HG02870 (cell line): ENCODE measurements at regions not wholly inside any gene's neighbourhood (a gene's known extent, or its start where the extent isn't known, plus 50 kb on each side); places are given as distances from the start of the nearest gene placed in this dataset.
"Not testable (repeated sequence)": the region's sequence is repeated elsewhere in the genome, so short reads cannot be mapped to it uniquely, and the experiment has no call there.

Experiments
- ATAC-seq: cut with Tn5 transposase; IDR thresholded peaks from one replicate; pipeline ENCODE4 v1.9.1; 2021; ENCODE audit warnings: mild to moderate bottlenecking, moderate library complexity; ENCODE audit not compliant: unreplicated experiment

DNA sequence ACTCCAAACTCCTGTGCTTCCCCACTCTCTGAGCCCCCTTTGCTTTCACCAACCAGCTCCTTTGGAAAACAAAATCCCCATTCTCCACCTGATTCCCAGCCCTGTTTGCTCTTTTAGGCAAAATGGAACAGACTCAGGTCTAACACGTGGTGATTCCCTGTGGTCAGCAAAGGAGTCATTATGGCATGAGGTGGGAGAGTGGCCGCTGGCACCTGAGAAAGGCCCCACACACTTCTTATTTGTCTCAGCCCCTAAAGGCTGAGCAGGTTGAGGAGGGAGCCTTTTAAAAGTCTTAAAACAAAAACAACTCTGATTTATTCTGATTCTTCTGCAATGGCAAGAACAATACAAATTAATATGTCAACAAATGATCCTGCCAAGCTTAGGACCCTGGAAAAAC, 401.2 kb downstream of the TNS1 start:
- ATAC-seq = no peak

DNA sequence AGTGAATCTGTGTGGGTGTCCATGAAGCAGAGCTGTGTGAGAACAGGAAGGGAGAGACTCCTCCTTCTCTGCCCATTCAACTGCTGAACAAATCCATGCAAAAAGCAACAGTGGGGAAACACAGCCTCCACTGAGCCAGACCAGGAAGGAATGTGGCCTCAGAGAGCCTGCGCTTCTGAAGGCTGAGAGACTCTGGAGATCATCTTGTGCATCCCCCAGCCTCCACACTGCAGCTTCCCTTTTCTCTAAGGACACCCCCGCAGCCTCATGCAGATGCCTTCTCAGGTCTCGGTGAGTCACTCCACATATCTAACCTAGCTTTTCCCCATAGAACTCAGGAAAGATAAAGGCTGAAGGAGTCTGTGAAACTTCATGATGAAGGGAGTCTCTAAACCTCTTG, 402.9 kb downstream of the TNS1 start:
- ATAC-seq = no peak

DNA sequence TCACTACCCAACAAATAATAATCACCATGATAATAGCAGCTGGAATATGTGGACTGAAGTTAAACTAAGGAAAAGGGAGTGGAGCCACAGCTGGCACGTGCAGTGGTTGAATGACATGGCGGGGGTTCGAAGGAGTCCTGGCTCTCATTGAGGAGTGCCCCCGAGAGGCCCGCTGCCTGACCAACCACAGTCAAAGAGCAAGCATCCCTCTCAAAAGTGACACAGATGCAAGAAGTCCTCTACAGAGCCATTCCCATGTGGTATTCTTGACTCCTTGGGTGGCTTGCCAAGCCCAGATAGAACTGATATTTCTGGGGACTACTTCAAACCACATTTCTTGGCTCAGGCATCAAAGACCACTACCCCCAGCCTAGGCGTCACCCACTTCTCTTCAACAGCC, 405.1 kb downstream of the TNS1 start:
- ATAC-seq = no peak

DNA sequence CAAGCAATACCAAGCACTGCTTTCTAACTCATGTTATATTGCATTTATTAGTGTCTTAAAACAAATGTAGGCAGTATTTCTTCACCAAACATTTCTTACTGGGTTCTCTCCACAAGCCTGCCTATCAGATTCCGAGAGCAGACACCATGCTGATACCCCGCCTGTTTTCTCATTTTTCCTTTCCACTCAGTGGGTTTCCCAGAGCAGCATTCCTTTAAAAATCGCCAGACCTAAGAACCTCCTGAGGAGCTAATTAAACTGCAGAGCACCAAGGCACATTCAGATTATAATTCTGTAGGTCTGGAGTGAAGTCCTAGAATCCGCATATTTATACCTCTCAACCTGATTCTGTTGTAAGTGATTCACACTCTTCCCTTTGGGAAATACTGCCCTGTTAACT, 405.6 kb downstream of the TNS1 start:
- no peak for ATAC-seq

DNA sequence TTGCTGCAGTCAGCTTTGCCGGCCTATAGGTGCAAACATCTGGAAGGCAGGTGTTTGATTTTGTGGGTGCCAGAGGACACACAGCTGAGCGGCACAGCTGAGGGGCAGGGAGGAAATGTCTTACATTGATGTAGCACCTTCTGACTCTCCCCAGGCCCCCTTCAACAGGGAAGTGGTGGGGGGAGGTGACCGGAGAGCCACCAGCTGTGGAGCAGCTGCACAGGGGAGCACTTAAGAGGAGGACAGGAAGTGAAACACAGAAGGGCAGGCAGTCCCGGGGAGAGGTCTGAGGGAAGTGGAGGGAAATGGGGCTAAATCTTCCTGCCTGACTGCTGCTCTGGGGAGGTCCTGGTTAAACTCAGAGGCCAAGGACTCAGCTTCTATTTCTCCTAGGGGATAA, 409.1 kb downstream of the TNS1 start:
- ATAC-seq = peak; percentile 47

DNA sequence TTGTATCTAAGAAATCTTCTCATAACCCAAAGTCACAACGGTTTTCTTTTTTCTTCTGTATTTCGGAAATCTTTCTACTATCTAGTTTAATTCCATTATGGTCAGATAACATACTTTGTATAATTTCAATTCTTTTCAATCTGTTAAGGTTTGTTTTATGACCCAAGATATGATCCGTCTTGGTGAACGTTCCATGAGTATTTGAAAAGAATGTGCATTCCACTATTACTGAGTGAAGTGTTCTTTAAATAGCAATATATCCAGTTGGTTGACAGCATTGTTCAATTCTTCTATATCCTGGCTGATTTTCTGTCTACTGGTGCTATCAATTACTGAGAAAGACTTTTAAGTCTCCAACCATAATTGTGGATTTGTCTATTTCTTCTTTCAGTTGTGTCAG, 414.5 kb downstream of the TNS1 start:
- no peak for ATAC-seq

DNA sequence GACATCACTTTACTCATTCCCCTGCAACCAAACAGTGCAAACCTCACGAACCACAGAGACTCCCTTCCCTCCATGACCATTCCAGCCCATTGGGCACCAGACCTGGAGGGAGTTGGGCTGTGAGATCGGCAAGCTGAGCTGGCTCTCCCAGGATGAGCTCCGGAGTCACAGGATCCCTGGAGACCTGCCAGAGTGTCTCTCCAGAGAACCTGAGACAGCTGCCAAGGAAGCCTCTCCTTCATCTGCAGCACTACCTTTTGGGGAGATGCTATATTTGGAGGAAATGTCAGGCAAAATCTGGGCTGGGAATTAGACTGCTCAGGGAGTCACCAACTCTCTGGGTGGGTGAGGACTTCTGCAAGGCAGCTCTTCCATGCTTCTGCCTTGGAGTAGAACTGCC, 417.4 kb downstream of the TNS1 start:
- no peak for ATAC-seq

DNA sequence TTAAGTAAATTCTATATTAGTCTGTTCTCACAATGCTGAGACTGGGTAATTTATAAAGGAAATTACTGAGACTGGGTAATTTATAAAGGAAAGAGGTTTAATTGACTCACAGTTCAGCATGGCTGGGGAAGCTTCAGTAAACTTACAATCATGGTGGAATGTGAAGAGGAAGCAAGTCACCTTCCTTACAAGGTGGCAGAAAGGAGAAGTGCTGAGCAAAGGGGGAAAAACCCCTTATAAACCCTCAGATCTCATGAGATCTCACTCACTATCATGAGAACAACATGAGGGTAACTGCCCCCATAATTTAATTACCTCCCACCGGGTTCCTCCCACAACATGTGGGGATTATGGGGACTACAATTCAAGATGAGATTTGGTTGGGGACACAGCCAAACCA, 422.4 kb downstream of the TNS1 start:
- not testable (repeated sequence) for ATAC-seq

DNA sequence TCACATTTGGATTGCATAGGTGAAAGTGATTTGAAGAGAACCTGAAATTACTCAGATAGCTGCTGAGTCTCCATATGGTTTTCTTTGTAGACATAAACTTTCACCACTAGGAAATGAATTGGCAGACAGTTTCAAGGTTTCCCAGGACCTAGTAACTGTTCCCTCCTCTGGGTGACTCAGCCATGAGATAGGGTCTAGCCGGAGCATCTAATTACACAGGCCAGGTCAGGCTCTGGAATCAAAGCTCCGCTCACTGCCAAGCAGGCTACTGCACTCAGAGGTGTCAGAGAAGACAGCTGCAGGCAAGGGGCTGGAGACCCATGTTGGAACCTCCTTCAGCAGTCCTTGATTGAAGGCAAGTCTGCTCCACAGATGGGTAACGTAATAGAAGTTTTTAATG, 429.2 kb downstream of the TNS1 start:
- ATAC-seq = no peak

DNA sequence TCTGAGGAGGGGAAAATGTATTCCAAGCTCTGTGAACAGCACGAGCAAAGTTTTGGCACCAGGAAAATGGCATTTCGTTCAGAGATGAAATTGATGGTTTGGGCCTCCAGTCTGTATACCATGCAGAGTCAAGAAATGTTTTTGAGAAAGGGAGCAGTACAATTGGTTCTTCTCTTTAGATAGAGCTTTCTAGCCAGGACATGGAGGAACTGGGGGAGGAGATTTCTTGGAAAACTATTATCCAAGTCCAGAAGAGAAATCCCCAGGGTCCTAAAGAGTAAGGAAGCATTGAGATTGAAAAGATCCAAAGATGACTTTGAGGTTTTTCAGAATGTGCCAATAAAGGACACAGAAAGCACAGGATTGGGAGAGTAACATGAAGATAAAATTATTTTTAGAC, 432.4 kb downstream of the TNS1 start:
- ATAC-seq = no peak

DNA sequence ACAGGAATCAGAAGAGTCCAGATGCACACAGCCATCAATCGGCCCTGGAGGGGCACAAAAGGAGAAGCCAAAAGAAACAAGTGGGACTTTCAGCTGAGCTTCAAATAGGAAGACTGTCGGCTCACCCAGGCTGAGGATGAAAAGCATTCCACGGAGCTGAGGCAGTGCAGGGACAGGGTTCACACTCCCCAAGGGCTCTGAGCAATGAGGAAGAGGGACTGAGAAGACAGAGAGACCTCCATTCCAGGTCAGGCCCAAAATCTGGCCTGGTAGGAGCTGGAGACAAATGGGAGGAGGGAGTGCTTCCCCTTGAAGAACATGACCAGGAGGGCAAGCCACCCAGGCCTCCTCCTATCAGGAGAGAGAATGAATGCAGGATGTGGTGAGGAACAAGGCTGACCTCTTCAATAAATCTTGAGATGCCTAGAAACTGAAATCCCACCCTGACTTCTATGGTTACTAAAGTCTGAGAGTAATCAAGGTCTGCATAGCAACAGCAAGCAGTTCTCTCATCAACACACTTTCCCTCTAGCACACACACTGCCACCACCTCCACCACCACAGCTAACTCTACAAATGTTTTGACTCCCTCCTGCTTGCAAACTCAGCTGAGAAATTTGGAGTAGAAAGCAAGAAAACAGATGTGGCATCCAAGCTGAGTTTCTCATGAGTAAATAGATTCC, 434.4 kb downstream of the TNS1 start:
- no peak for ATAC-seq

DNA sequence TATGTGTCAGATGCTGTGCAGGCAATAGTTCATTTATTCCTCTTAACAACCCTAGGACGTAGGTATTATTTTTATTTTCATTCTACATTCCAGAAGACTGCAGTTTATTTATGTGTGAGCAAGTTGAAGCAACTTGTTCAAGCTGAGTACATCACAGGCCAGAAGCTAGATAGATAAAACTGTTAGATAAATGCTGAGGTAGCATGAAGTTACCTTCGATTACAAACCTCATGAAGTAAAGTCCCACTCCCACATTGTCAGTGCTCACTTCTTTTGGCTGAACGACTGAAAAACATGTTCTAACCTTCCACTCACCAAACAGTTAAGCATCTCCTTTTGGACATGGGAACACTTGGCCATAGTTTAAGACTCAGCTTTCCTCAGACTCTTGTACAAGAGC, 439.2 kb downstream of the TNS1 start:
- no peak for ATAC-seq

DNA sequence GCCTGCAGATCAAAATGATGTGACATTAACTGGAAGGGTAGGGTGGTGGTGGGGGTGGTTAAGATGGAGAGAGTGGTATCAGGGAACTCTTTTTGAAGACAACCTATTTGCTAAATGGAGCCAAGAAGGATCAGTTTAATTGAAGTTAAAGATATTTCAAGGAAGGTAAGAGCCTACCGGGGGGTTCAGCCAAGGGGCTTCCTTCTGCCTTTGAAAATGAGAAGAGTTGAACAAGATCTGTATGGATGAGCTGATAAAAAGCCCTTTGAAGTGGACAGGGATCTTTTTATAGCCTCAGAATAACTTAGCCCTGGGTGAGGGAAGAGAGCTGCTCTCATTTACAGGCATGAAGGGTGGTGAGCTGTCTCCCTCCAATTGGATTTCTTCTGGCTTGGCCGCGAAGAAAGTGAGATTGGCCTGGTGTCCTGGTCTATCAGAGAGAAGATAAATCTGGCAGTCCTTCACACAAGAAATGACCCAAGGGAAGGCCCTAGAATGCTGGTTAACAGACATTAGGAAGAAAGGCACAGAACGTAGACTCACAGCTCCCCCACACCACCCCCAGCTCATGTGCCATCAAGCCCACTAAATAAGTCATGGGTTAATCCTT, 439.8 kb downstream of the TNS1 start:
- ATAC-seq = no peak

DNA sequence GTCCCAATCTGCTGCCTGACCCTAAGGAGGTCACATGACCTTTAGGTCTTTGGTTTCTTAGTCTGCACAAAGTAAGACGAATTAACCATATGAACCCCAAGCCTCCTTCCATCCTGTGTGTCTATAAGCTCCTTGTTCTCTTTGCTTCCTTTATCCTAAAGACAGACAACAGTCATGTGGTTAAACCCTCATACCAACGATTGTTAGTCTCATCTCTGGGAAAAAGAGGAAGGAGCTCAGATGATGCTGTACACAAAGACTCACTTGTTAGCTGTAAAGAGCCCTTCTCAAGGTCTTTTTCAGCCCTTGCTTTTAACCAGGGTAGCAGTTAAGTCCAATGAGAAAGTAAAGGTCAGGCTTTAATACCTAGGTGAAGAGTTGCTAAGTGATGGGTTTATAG, 443.7 kb downstream of the TNS1 start:
- no peak for ATAC-seq

DNA sequence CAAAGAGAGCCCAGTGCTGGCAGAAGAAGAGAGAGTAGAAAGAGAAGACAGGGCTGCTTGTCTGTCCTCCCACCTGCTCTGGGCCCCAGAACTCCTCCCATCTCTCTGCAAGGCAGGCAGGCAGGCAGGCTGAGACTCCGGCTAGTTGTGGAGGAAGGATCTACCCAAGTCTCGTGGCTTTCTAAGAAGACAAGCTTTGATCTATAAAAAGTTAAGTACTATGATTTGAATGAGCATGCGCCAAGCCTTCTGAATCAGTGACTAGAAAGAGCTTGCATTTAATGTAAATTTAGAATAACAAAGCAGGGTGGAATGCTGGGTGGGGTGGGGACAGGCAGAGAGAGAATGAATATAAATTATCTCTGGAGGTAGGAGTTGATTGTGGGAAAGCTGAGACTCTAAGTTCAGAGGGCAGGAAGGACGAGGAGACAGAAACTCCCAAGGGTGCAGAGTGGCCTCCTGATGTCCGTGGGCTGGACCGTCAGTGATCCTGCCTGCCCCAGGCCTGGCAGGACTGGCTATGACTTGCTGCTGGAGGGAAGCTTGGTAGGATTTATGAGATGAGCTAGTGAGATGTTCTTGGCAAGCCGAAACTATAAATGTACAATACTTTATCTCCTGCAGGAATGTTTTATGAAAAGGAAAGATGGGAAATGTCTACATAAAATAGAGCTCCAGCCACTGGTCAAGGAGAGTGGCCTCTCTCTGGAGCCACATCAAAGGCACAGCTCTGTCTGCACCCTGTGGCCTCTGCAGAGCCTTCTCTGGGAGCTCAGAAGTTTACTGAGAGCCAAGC, 447.5 kb downstream of the TNS1 start:
- no peak for ATAC-seq

DNA sequence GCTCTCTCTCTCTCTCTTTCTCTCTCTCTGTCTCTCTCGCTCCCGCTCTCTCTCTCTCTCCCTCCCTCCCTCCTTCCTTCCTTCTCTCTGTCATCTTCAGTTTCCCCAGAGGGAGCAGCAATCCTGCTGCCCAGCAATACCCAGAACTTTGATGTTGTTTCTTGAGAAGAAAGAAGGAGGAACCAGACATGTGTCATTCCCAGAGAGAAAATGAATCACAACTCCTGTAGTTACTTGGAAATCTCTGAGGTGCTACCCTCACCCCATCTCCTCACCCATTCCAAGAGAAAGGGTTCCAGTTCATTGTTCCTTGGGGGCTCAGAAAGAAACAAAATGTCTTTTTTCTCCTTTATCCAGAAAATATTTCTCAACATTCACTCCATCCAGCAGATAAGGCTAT, 449.1 kb downstream of the TNS1 start:
- ATAC-seq = no peak

DNA sequence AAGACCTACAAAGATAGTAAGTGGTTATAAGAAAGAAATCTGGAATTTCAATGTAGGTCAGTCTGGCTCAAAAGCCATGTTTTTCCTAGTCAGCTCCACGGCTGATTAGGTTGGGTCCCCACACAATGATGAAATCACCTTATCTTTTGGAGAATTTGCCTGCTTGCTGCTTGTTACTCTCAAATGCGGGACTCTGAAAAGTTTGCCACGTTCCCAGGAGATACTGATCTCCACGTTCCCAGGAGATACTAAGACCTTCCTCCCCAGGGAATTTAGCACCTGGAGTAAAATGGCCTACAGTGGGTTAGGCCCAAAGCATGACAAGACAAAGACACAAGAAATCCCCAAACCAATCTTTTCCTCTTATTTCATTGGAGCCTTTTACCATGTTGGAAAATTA, 449.6 kb downstream of the TNS1 start:
- ATAC-seq = no peak

DNA sequence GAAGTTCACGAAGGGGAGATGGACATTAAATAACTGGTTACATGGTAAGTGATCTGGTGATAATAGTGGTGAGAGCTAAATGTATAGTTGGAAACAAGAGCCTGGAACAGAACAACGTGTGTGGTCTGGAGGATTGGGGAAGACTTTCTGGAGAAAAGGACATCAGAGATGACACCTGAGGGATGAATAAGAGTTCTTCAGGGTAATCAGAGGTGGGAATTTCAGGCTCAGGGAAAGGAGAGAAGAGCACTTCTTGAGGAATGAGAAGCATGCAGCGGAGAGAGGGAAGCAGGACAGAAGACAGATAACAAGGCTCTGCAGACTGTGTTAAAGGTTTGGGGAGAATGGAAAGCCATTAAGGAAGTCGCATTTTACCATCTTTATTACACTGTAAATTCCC, 450.7 kb downstream of the TNS1 start:
- ATAC-seq = no peak

DNA sequence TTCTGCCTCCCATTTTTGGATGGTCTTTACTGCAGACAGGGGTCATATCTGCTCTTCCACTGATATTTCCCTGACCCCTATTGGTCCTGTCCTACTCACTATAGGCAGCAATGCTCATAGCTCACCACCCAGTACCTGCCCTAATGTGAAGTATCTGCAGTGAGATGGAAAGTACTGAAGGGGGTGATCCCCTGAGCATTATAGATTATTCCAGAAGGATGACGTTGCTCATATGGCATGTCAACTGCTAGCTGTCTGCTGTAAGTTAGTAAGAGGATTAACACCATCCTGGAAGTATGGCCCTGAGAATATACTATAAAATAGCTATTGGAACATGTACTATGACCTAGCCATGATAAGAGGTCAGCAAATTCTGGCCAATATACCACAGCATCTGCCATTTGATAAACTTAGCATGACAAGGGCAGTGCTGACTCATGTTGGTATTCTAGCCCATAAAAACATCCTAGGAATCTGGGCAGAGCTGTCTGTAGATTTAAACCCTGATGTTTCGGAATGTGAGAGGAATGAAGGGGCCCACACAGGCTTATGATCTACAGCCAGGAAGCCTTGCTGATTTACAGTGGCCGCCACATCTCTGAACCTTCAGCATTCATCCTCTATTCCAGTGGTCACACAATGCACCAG, 451.4 kb downstream of the TNS1 start:
- no peak for ATAC-seq

DNA sequence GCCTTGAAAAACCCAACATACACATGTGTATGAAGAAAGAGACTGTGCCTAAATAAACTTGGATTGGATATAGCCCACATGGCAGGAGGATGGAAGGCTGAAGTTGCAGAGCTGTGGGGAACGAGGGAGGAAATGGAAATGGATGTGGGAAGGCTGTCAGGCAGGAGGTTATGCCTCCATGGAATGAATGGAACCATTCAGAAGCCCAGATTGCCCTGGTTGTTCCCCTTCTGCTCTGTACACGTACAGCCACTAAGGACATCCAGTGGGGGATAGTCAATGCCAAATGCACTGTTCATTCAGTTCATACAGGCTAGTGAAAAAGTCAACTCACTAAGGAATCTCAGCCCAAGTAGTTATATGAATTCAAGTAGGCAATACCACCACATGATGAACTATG, 463.7 kb downstream of the TNS1 start:
- no peak for ATAC-seq

DNA sequence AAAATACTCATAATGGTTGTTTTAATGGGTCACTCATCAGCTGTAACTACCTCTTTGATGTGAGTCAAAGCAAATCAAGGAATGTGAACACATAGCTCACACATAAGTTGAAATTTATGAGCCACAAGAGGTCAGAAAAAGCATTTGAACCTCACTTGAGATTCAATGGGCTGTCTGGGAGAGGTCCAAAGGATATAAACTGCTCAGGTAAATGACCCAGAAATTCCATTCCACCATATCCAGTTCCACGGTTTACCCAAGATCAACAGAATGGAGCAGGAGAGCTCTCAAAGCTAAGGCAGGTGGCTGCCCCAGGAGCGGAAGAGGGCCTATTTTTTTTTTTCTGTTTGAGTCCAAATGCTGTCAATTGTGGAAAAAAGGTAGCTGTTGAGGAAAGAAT, 464.1 kb downstream of the TNS1 start:
- ATAC-seq = no peak
